ENCODE measurements at regions not wholly inside any gene's neighbourhood (a gene's known extent, or its start where the extent isn't known, plus 50 kb on each side); places are given as distances from the start of the nearest gene placed in this dataset.

DNA sequence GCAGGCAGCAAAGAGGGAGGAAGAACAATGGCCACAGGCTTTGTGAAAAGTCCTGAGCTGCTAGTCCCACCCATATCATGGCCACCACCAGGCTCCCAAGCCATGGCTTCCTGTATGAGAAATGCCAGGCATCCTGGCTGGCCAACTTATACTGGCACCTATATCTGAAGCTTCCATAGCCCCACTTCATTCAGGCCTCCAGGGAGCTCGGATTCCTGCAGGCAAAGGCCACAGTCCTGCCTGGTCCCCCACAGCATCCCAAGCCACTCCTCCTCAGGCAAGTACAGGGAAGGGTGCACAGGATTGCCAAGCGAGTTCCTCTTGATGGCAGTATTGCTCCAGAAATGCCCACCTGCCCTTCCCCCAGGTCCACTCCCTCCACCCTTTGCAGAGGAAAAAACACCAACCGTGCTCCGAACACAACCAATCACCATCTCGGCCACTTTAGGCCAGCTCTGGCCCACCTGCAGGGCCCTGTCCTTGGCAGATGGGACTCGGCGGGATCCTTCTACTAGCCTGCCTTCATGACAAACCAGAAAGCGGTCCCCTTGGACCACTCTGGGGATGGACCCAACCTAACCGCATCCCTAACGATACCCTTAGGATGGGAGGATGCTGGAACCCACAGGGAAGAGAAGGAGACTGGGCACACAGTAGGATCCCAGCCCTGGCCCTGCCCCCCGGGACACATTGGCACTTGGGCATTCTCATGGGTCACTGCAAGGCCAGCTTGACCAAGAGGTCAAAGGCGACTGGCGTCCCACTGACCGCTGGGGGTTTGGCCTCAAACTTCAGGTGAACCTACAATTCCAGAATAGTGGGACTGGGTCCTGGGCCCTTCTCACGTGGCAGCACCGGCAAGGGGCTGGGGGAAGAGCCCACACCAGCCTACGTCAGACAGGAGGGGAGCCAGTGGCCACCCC, 220.4 kb upstream of the AGTR2 start:
- Histone ChIP-seq H3K27ac (no peak overlapping the region), H3K4me1 (no peaks in the 10 kb centered on the region), H3K4me3 (no peak overlapping the region), H3K9me3 (no peaks in the 10 kb centered on the region), H3K36me3 (no peaks in the 10 kb centered on the region), H3K27me3 (no peaks in the 10 kb centered on the region)
- peak; percentile 57 for ATAC-seq
- no peak for TF ChIP-seq CTCF (IDR thresholded peaks at IDR 0.05)
- intact Hi-C loops (cut with DNase I), result no loop called here
- peak in 1 of 4 donors; percentile 49 for DNase-seq

- Histone ChIP-seq H3K36me3 (no peaks in the 10 kb centered on the region), H3K9me3 (no peaks in the 10 kb centered on the region), H3K4me3 (no peak overlapping the region), H3K4me1 (no peaks in the 10 kb centered on the region), H3K27ac (no peak overlapping the region), H3K27me3 (no peaks in the 10 kb centered on the region)
- no peak for TF ChIP-seq CTCF (IDR thresholded peaks at IDR 0.05)
- intact Hi-C loops (cut with DNase I), result no loop called here
- ATAC-seq (peak; percentile 47), DNase-seq (no peak)
Observed at GRCh38 chrX:115952417-115953092, 218.0 kb upstream of the AGTR2 start.

- no peaks in the 10 kb centered on the region for H3K9me3 ChIP-seq
- ATAC-seq (peak; percentile 19), DNase-seq (no peak)
- H3K27me3 ChIP-seq, result peaks cover 0 to 8% of the 10 kb centered on the region in 2 donors
- H3K36me3 ChIP-seq, result no peaks in the 10 kb centered on the region
- H3K27ac ChIP-seq, result no peak overlapping the region
- H3K4me1 ChIP-seq, result no peaks in the 10 kb centered on the region
- intact Hi-C loops (cut with DNase I), result no loop called here
- no peak for TF ChIP-seq CTCF (IDR thresholded peaks at IDR 0.05)
- H3K4me3 ChIP-seq, result no peak overlapping the region
Observed at GRCh38 chrX:115957862-115958490, 212.6 kb upstream of the AGTR2 start.

GRCh38 chrX:115958687-115959359, 211.7 kb upstream of the AGTR2 start:
- DNase-seq (no peak), ATAC-seq (no peak)
- Histone ChIP-seq H3K27me3 (peaks cover 0 to 8% of the 10 kb centered on the region in 2 donors), H3K4me1 (no peaks in the 10 kb centered on the region), H3K4me3 (no peak overlapping the region), H3K9me3 (no peaks in the 10 kb centered on the region), H3K36me3 (no peaks in the 10 kb centered on the region), H3K27ac (no peak overlapping the region)
- no peak for TF ChIP-seq CTCF (IDR thresholded peaks at IDR 0.05)
- intact Hi-C loops (cut with DNase I), result no loop called here
